HG03135 (cell line): ENCODE measurements at regions not wholly inside any gene's neighbourhood (a gene's known extent, or its start where the extent isn't known, plus 50 kb on each side); places are given as distances from the start of the nearest gene placed in this dataset.
"Not testable (repeated sequence)": the region's sequence is repeated elsewhere in the genome, so short reads cannot be mapped to it uniquely, and the experiment has no call there.

Experiments
- ATAC-seq: cut with Tn5 transposase; IDR thresholded peaks from one replicate; pipeline ENCODE4 v1.9.1; 2021; ENCODE audit warnings: mild to moderate bottlenecking, moderate library complexity; ENCODE audit not compliant: unreplicated experiment

DNA sequence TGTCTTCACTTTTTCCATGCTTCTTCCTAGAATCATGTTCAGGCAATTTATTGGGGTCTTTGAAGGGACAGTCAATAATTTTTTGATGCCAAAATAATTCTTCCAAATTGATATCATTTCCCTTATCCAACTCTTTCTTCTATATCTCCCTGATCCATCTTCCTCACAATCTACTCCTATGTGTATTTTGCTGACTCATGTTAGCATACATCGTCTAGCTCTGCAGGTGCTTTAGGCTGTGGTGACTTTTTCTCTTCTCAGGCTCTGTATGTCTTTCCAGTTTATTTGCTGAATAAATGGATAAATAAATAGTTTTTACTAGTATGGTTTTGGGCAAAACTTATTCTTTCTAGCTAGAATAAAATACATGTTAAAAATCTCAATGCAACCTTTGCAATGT is 1650.9 kb upstream of the TMEFF2 start:
- no peak for ATAC-seq

DNA sequence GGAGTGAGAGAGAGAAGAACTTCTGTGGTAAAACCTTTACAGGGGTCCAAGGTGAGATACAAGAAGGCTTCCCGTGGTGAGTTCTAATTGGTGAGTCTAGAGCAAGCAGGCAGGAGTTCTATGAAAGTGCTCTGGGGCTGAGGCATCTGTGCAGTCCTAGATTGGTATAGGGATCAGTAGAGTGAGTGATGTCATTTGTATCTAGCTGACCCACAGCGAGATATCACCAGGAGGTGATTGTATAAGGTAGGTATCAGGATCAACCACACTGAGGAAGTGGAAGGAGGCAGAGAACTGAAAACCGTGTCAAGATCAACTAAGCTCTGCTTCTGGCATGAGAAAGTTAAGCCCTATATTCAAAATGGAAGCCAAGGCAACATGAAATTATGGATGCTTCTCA is 1648.9 kb upstream of the TMEFF2 start:
- no peak for ATAC-seq

DNA sequence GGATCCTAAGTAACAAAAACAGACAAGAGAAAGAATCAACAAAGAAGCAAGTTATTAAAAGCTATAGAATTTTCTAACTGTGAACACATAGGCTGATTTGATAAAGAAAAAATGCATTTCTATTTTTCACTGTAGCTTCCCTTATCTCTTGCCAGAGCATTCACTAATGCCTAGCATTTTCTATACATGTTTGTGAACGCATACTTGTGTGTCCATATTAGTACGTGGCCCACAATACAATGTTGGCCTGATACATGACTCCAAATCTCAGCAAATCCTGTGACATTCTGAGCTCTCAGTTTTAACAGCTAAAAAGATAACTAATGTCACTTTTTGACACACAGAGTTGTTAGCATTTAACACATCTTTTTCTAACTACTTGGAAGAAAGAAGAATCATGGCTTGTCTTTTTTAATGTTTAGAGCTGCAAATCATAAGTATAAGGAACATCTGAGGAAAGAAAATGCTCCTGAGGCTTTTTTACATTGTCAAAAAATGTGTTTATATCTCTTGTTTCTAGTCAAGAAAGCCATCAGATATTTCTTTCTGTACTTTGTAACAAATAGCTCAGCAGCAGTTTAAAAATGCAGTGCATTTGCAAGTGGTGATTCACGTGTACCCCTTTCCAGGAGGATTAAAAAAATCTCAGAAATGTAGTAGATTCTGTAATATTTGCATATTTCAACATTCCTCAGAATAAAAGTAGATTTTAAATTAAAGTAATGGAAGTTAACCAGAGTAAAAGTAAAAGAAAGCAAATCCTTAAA is 1646.8 kb upstream of the TMEFF2 start:
- ATAC-seq: no peak

DNA sequence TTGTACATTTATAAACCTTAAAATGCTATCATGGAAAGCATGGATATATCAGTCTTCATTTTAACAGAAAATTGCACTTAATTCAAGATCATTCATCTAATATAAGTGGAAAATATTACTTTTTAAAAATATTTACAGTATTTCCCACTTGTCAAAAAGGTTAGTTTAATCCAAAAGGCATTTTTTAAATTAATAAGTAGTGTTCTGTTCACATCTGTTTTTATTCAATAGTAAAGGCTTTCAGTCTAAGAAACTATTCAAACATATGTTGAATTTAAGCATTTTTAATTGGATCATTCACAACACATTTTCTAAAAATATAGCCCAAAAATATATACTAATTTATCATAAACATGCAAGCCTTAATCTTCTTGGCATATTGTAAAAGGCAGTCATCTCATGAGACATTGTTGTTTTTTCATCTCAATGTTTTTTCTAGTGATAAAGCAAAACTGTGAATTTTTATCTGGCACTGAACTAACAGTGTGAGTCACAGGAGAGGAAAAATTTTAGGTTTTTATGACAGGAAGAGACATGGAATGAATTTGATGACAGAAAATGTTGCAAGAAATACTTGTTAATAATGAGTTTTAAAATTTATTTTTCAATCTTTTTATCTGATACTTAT is 1642.5 kb upstream of the TMEFF2 start:
- no peak for ATAC-seq

DNA sequence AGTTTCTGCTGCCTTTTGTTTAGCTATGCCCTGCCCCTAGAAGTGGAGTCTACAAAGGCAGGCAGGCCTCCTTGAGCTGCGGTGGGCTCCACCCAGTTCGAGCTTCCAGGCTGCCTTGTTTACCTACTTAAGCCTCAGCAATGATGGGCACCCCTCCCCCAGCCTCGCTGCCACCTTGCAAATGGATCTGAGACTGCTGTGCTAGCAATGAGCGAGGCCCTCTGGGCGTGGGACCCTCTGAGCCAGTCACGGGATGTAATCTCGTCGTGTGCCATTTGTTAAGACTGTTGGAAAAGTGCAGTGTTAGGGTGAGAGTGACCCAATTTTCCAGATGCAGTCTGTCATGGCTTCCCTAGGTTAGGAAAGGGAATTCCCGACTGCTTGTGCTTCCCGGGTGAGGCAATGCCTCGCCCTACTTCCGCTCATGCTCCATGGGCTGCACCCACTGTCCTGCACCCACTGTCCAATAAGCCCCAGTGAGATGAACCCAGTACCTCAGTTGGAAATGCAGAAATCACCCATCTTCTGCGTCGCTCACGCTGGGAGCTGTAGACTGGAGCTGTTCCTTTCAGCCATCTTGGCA is 1641.8 kb upstream of the TMEFF2 start:
- not testable (repeated sequence) for ATAC-seq

DNA sequence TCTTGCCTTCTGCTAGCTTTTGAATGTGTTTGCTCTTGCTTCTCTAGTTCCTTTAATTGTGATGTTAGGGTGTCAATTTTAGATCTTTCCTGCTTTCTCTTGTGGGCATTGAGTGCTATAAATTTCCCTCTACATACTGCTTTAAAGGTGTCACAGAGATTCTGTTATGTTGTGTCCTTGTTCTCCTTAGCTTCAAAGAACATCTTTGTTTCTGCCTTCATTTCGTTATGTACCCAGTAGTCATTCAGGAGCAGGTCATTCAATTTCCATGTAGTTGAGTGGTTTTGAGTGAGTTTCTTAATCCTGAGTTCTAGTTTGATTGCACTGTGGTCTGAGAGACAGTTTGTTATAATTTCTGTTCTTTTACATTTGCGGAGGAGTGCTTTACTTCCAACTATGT is 1639.2 kb upstream of the TMEFF2 start:
- ATAC-seq: not testable (repeated sequence)

DNA sequence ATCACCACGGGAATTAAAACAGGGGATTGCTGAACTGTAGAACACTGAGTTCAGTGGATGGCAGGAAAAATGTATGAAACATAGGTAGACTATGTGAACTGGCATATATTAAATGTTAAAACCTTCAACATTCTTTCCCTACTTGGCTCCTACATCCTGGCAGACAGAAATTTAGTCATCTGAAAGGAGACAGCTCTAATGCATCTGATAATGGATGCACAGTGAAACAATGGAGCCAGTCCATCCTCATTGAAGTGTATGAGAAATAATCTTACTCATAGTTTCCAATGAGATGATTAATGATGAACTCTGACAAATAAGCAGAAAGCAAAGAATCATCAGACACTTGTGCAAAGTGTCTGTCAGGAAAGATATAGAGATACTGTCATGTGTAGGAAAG is 1629.7 kb upstream of the TMEFF2 start:
- ATAC-seq: no peak

DNA sequence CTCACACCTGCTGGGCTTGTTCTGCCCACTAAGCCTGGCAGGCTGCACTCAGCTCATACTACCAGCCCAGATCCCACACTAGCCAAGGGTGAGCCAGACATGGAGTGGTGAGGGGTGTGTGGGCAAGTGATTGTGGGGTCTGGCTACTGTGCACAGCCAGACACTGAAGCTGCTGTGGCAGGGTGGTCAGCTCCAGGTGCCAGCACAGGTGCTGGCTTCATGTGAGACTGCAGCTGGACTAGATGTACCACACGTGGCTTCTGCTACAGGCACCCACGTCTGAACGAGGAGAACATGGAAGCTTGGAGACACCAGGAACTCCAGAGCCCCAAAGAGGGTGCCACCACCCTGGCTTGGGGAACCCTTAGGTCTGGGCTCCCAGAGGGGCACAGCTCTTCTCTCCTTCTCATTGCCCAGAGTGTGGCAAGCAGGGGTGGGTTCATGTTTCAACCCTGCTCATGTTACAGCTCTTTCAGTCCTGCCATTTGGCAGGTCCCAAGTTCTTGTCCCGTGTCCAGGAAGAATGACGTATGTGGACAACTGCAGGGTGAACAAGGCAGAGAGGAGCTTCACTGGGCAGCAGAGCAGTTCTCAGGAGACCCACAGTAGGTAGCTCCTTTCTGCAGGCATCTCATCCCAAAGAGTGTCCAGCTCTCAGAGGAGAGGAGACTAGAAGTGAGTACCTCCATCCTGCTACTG is 1624.2 kb upstream of the TMEFF2 start:
- ATAC-seq: no peak

DNA sequence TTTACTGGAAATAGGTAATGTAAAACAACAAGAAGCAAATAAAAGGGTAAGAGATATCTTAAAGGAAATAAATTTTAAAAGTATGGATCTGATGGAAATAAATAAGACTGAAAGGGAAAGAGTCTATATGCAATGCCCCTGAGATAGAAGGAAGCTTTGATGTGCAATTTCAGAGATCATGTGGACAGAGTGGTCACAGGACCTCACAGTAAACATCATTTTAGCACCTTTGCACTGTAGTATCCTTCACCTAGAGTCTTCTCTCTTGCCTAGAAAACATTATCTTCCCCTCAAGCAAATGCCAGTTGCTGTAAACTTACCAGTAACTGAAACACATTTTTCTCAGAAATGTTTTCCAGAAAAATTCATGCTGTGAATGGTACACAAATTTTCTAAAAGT is 1621.3 kb upstream of the TMEFF2 start:
- ATAC-seq: no peak

DNA sequence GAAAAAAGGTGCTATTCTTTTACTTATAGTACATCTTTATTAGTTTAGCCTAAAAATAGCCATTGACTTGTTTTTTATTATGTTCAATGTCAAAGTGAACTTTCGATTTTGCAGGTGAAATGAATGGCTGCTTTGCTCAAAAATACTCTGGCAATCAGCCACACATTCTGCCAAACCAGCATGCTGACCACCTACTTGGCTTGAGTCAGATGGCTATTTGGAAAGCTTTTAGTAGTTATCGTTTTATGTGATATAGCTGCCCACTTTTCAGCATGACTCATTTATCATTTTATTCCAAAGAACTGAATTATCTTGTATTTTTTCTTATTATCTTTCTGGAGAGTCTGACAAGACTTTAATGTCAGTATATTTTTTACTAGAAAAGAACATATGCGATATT is 1615.8 kb upstream of the TMEFF2 start:
- ATAC-seq: no peak

DNA sequence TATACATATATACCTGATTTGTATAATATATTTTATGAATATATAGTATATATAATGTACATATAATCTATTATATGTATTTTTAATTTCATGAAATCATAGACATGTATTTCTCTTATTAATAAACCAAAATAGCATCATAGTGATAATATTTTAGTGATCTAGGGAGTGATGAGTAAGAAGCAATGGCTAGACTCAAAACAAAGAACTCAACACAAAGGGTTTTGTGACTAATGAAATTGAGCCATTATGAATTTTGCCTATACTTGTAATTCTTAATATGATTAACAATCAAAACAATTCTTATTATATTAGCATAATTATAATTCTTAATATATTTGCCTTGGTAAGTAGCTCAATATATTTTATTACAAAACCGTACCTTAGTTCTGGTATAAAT is 1614.1 kb upstream of the TMEFF2 start:
- no peak for ATAC-seq

DNA sequence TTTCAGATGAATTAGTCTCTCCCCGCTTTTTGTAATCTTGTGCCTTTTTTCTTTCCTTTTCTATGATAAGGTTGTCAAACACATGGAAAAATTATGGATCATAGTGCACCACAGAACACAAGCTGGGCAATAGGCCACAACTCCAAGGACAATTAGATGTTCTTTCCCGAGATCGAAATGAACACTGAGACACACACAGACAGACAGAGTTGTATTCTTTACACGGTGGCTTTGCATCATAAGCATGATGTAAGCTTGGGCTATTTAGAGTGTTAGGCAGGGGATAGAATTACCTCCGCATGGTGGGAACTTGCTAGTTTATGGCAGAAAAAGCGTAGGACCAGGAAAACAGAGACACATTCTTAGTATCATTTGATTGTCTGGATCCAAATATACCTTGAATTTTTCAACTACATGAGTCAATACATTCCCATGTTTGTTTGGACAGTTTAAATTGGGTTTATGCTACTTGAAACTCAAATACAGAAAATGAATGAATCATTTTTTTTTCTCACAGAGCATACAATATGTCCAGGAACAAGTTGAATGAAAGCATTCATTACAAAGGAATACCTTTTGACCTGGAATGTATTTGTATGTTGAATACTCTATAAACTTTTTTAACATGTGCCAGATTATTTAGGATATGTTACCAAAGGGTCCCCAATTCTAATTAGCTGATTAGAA is 1611.5 kb upstream of the TMEFF2 start:
- no peak for ATAC-seq

DNA sequence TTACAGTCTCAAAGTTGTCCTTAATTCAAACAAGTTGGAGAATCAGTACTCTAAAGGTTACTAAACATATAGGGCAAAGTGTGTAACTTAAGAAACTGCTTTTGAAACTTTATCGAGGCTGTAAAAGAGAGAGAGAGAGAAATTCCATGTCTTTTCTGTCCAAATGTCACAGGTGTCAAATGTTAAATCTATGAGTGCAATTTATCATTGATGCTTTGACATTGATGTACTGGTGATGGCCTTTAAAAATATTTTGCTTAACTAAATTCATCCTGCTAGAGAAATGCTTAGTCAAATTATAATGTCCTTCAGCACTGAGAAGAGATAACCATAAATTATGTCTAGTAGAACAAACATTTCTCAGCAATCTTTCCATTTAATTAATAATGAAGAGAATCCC is 1602.1 kb upstream of the TMEFF2 start:
- ATAC-seq: no peak

DNA sequence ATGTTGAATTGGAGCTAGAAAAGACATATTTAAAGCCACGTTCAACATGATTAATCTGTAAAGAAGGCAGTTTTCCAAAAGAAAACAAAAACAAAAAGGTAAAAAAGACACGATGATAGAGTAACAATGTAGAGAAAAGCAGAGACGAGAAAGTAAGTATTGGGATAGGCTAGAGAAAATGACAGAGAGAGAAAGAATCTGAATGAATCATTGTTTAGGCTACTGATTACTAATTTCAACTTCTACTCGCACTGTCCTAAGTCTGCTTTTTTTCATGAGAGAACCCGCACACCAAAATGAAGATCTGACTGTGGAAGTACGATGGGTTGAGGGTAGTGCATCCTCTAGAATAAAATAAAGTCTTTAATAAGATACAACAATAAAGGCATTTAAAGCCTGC is 1599.2 kb upstream of the TMEFF2 start:
- no peak for ATAC-seq

DNA sequence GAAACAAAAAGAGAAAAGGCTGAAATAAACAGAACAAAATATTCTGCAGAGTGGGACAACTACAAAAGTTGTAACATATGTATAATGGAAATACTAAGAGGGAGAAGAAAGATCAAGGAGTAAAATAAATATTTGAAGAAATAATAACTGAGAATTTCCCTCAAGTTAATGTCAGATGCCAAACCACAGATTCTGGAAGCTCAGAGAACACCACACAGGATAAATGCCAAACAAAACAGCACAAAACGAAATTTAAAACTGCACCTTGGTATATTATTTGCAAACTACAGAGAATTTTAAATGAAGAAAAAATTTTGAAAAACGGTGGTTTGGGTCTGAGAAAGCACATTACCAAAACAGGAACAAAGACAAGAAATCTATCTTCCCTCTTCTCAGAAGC is 1588.9 kb upstream of the TMEFF2 start:
- ATAC-seq: no peak

DNA sequence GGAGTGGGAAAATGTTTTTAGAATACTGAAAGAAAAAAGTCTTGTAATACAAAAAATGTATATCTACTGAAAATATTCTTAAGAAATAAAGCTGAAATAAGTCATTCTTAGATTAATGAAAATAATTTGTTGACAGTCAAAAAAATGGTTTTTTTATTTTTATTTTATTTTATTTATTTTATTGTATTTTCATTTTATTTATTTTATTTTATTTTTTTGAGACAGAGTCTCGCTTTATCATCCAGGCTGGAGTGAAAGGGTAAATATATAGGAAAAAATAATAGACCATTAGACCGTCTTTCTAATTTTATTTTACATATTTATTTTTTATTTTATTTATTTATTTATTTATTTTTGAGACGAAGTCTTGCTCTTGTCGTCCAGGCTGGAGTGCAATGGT is 1583.6 kb upstream of the TMEFF2 start:
- ATAC-seq: no peak

DNA sequence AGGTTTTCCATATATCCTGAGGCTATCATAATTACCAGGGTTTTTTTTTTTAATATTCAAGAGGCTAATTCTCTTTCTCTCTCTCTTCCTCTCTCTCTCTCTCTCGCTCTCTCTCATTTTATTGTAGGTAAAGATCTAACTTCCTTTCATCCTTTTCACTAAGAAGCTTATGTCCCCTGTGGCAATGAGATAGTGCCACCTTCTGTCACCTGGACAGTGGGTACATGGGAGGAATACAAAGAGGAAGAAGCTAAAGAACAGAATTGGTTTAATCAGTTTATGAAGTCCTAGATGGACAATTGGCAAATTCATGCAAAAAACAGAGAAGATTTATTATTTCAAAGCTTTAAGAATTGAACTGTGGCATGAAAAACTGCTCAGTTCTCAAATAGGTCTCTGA is 1582.3 kb upstream of the TMEFF2 start:
- no peak for ATAC-seq

DNA sequence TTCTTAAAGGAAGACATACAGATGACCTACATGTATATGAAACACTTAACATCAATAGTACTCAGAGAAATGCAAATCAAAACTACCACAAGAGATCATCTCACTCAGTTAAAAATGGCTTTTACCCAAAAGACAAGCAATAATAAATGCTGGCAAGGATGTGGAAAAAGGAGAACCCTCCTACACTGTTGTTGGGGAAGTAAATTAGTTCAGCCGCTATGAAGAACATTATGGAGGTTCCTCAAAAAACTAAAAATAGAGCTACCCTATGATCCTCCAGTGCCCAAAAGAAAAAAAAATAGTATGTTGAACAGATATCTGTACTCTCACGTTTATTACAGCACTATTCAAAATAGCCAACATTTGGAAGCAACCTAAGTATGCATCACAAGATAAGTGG is 1579.4 kb upstream of the TMEFF2 start:
- ATAC-seq: no peak

DNA sequence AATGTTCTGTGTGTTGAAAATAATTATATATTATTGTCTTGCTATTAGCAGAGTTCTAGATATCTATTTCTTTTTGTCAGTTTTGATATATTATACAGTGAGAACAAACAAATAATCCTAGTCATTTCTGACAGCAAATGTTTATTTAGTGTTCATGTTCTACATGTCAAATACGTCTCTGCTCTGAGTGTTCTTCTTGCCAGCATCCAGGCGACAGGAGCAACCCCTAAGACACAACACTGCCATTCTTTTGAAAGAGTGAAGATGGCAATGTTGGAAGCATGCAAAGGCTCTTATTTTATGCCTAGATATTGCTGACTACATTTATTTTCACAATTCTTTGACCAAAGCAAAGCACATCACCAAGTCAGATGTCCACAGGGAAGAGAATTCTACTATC is 1556.6 kb upstream of the TMEFF2 start:
- ATAC-seq: no peak

DNA sequence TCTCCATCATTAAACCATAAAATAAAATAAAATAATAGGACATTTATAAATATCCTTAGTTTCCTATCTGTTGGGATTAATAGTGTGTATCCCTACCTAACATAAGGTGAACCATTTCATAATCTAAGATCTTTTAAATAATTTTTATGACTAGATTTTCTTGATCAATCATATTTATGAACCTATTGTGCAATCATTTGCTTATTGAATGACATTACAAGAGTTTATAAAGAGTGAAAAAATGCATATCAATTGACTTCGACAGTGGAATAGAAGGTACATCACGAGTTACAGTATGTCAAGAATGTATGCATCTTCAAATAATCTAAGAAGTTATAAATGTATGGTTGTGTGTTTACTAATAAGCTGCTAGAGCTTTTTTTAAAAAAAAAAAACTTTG is 1554.8 kb upstream of the TMEFF2 start:
- ATAC-seq: no peak

DNA sequence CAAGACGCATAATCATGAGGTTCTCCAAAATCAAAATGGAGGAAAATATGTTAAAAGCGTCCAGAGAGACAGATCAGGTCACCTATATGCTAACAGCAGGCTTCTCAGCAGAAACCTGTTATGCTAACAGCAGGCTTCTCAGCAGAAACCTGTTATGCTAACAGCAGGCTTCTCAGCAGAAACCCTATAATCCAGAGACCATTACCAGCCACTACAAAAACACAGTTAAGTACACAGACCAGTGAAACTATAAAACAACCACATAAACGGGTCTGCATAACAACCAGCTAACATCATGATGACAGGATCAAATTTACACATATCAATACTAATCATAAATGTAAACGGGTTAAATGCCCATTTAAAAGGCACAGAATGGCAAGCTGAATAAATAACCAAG is 1548.4 kb upstream of the TMEFF2 start:
- ATAC-seq: no peak
